Daoy (cell line): ENCODE measurements at regions not wholly inside any gene's neighbourhood (a gene's known extent, or its start where the extent isn't known, plus 50 kb on each side); places are given as distances from the start of the nearest gene placed in this dataset.
"Not testable (repeated sequence)": the region's sequence is repeated elsewhere in the genome, so short reads cannot be mapped to it uniquely, and the experiment has no call there.

Experiments used
- DNase-seq: peaks from one replicate; pipeline ENCODE4 v3.0.0-alpha.2; 2015; ENCODE audit warnings: low read depth

- DNase-seq = no peak
Measured at GRCh38 chr1:60553730-60554129, 480.2 kb upstream of the C1orf87 start.

GRCh38 chr1:60547821-60548220 lies 474.3 kb upstream of the C1orf87 start:
- no peak for DNase-seq

- DNase-seq = no peak
Measured at GRCh38 chr1:60541831-60542532, 468.4 kb upstream of the C1orf87 start.

- no peak for DNase-seq
Measured at GRCh38 chr1:60540141-60540540, 466.6 kb upstream of the C1orf87 start.

- no peak for DNase-seq
Measured at GRCh38 chr1:60535713-60536112, 462.1 kb upstream of the C1orf87 start.

GRCh38 chr1:60527567-60527966 lies 454.0 kb upstream of the C1orf87 start:
- DNase-seq = no peak

- DNase-seq = no peak
Measured at GRCh38 chr1:60516996-60517395, 443.4 kb upstream of the C1orf87 start.

- DNase-seq = no peak
Measured at GRCh38 chr1:60510162-60510561, 436.6 kb upstream of the C1orf87 start.

GRCh38 chr1:60504206-60504840 lies 430.8 kb upstream of the C1orf87 start:
- no peak for DNase-seq

- DNase-seq = no peak
Measured at GRCh38 chr1:60503266-60503925, 429.8 kb upstream of the C1orf87 start.

- DNase-seq = no peak
Measured at GRCh38 chr1:60502506-60502905, 428.9 kb upstream of the C1orf87 start.

GRCh38 chr1:60489916-60490480 lies 416.4 kb upstream of the C1orf87 start:
- DNase-seq = not testable (repeated sequence)

GRCh38 chr1:60488847-60489246 lies 415.3 kb upstream of the C1orf87 start:
- DNase-seq = no peak

GRCh38 chr1:60487565-60488345 lies 414.2 kb upstream of the C1orf87 start:
- no peak for DNase-seq

- DNase-seq = no peak
Measured at GRCh38 chr1:60483509-60483908, 409.9 kb upstream of the C1orf87 start.

GRCh38 chr1:60470246-60470645 lies 396.7 kb upstream of the C1orf87 start:
- no peak for DNase-seq

GRCh38 chr1:60463786-60464185 lies 390.2 kb upstream of the C1orf87 start:
- DNase-seq = no peak

- DNase-seq = no peak
Measured at GRCh38 chr1:60463146-60463545, 389.6 kb upstream of the C1orf87 start.

- no peak for DNase-seq
Measured at GRCh38 chr1:60461925-60462595, 388.5 kb upstream of the C1orf87 start.

- DNase-seq = no peak
Measured at GRCh38 chr1:60458111-60458510, 384.5 kb upstream of the C1orf87 start.

GRCh38 chr1:60449876-60450275 lies 376.3 kb upstream of the C1orf87 start:
- DNase-seq = no peak
